ENCODE measurements at regions not wholly inside any gene's neighbourhood (a gene's known extent, or its start where the extent isn't known, plus 50 kb on each side); places are given as distances from the start of the nearest gene placed in this dataset.
"Not testable (repeated sequence)": the region's sequence is repeated elsewhere in the genome, so short reads cannot be mapped to it uniquely, and the experiment has no call there.

- H3K9ac ChIP-seq (replicated peaks in 1 of 4; ENCODE audit: extremely low read depth in 1 of 4, low read depth in 3 of 4, low read length in 3 of 4); FAIRE-seq; H3K27ac ChIP-seq (ENCODE audit: low read depth, low read length); H3K79me1 ChIP-seq (ENCODE audit: low read depth, low read length); DNase-seq (ENCODE audit: low read depth in 1 of 2, low spot score in 2 of 2); H2AK5ac ChIP-seq (ENCODE audit: low read depth, low read length); H3K27me3 ChIP-seq (replicated peaks in 1 of 4; ENCODE audit: control insufficient read depth in 3 of 4, extremely low read depth in 1 of 4, insufficient read depth in 3 of 4, low read length in 3 of 4); H3K79me2 ChIP-seq (ENCODE audit: control insufficient read depth in 1 of 2, insufficient read depth in 2 of 2, low read length in 2 of 2); H3K18ac ChIP-seq (ENCODE audit: extremely low read depth, low read length); H2BK120ac ChIP-seq (replicated peaks; ENCODE audit: low read depth, low read length); H3K4me2 ChIP-seq (ENCODE audit: insufficient read depth in 1 of 2, low read depth in 2 of 2, low read length in 2 of 2); H2BK12ac ChIP-seq (ENCODE audit: low read depth, low read length); H3K23me2 ChIP-seq (ENCODE audit: low read depth, low read length); H3K56ac ChIP-seq (replicated peaks; ENCODE audit: insufficient read length, low read depth, low read length); H4K91ac ChIP-seq (replicated peaks; ENCODE audit: insufficient read length, low read length); H2BK20ac ChIP-seq (ENCODE audit: low read length); H3K9me3 ChIP-seq (ENCODE audit: insufficient read depth in 2 of 2, low read depth in 1 of 2, low read length in 1 of 2); H4K5ac ChIP-seq (ENCODE audit: insufficient read length, low read depth, low read length); H4K20me1 ChIP-seq (replicated peaks in 1 of 2; ENCODE audit: control insufficient read depth in 1 of 2, insufficient read depth in 2 of 2, low read length in 2 of 2); H2BK5ac ChIP-seq (ENCODE audit: low read depth, low read length); H3K36me3 ChIP-seq (ENCODE audit: control insufficient read depth in 2 of 4, insufficient read depth in 4 of 4, low read length in 3 of 4); H3K4me3 ChIP-seq (ENCODE audit: extremely low read depth in 1 of 4, insufficient read depth in 2 of 4, low read depth in 3 of 4, low read length in 4 of 4); H3K4ac ChIP-seq (replicated peaks; ENCODE audit: insufficient read length, low read depth, low read length); H3K14ac ChIP-seq (ENCODE audit: insufficient read length); H2BK15ac ChIP-seq (ENCODE audit: low read length); H4K8ac ChIP-seq (ENCODE audit: extremely low read depth, insufficient read depth, low read length); POLR2A ChIA-PET (ENCODE audit: partially characterized antibody); H2AFZ ChIP-seq (ENCODE audit: low read length); H3K4me1 ChIP-seq (replicated peaks in 1 of 4; ENCODE audit: control insufficient read depth in 3 of 4, insufficient read depth in 4 of 4, low read length in 3 of 4); H3K23ac ChIP-seq (ENCODE audit: insufficient read length); CTCF ChIA-PET (ENCODE audit: partially characterized antibody): not testable (repeated sequence)
- WGBS, 2 experiments (ENCODE audit: extremely low coverage in 1 of 2, insufficient coverage in 1 of 2, insufficient read length in 1 of 2, insufficient replicate concordance in 2 of 2, low coverage in 1 of 2, low lambda C conversion rate in 2 of 2, missing lambda C conversion rate in 1 of 2), result 64% methylated on average over 1 of the region's 2 CpGs; no CpG with 5 or more reads in 1 of the 2 experiments
Observed at GRCh38 chr2:111542120-111542774, 341.7 kb downstream of the ANAPC1 start.

DNA sequence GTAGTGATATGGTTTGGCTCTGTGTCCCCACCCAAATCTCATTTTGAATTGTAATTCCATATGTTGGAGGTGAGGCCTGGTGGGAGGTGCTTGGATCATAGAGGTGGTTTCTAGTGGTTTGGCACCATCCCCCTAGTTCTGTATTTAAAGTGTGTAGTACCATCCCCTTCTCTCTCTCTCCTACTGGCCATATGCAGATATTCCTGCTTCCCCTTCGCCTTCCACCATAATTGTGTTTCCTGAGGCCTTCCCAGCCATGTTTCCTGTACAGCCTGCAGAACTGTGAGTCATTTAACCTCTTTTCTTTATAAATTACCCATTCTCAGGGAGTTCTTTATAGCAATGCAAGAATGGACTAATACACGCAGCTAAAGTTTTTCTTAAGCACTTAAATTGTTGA, 340.0 kb downstream of the ANAPC1 start:
- H3K4ac ChIP-seq (replicated peaks; ENCODE audit: insufficient read length, low read depth, low read length); H3K79me2 ChIP-seq (ENCODE audit: control insufficient read depth in 1 of 2, insufficient read depth in 2 of 2, low read length in 2 of 2); FAIRE-seq; H2BK20ac ChIP-seq (ENCODE audit: low read length); H3K27me3 ChIP-seq (replicated peaks in 1 of 4; ENCODE audit: control insufficient read depth in 3 of 4, extremely low read depth in 1 of 4, insufficient read depth in 3 of 4, low read length in 3 of 4); H4K91ac ChIP-seq (replicated peaks; ENCODE audit: insufficient read length, low read length); H3K36me3 ChIP-seq (ENCODE audit: control insufficient read depth in 2 of 4, insufficient read depth in 4 of 4, low read length in 3 of 4); H3K23me2 ChIP-seq (ENCODE audit: low read depth, low read length); H3K4me2 ChIP-seq (ENCODE audit: insufficient read depth in 1 of 2, low read depth in 2 of 2, low read length in 2 of 2); H2BK15ac ChIP-seq (ENCODE audit: low read length); H3K4me3 ChIP-seq (ENCODE audit: extremely low read depth in 1 of 4, insufficient read depth in 2 of 4, low read depth in 3 of 4, low read length in 4 of 4); H2BK12ac ChIP-seq (ENCODE audit: low read depth, low read length); H2AFZ ChIP-seq (ENCODE audit: low read length); DNase-seq (ENCODE audit: low read depth in 1 of 2, low spot score in 2 of 2); H4K8ac ChIP-seq (ENCODE audit: extremely low read depth, insufficient read depth, low read length); H3K23ac ChIP-seq (ENCODE audit: insufficient read length); H3K27ac ChIP-seq (ENCODE audit: low read depth, low read length); H2BK120ac ChIP-seq (replicated peaks; ENCODE audit: low read depth, low read length); CTCF ChIA-PET (ENCODE audit: partially characterized antibody); POLR2A ChIA-PET (ENCODE audit: partially characterized antibody); H3K14ac ChIP-seq (ENCODE audit: insufficient read length); H3K79me1 ChIP-seq (ENCODE audit: low read depth, low read length); H3K9me3 ChIP-seq (ENCODE audit: insufficient read depth in 2 of 2, low read depth in 1 of 2, low read length in 1 of 2); H3K4me1 ChIP-seq (replicated peaks in 1 of 4; ENCODE audit: control insufficient read depth in 3 of 4, insufficient read depth in 4 of 4, low read length in 3 of 4); H3K18ac ChIP-seq (ENCODE audit: extremely low read depth, low read length); H2BK5ac ChIP-seq (ENCODE audit: low read depth, low read length); H4K20me1 ChIP-seq (replicated peaks in 1 of 2; ENCODE audit: control insufficient read depth in 1 of 2, insufficient read depth in 2 of 2, low read length in 2 of 2); H4K5ac ChIP-seq (ENCODE audit: insufficient read length, low read depth, low read length); H3K9ac ChIP-seq (replicated peaks in 1 of 4; ENCODE audit: extremely low read depth in 1 of 4, low read depth in 3 of 4, low read length in 3 of 4); H2AK5ac ChIP-seq (ENCODE audit: low read depth, low read length); H3K56ac ChIP-seq (replicated peaks; ENCODE audit: insufficient read length, low read depth, low read length): not testable (repeated sequence)
- 0% methylated on average over 1 of the region's 2 CpGs; no CpG with 5 or more reads in 1 of the 2 experiments for WGBS, 2 experiments (ENCODE audit: extremely low coverage in 1 of 2, insufficient coverage in 1 of 2, insufficient read length in 1 of 2, insufficient replicate concordance in 2 of 2, low coverage in 1 of 2, low lambda C conversion rate in 2 of 2, missing lambda C conversion rate in 1 of 2)

Measured in H1 (cell line).